SK-N-SH (cell line): ENCODE measurements at regions not wholly inside any gene's neighbourhood (a gene's known extent, or its start where the extent isn't known, plus 50 kb on each side); places are given as distances from the start of the nearest gene placed in this dataset.

Experiments
- CTCF ChIA-PET: fragments of 300-600, 350-600 bp; formaldehyde crosslinking; extraction: SDS; loops from one replicate; lab custom pipeline; 2021; lab: Yijun Ruan, JAX
- POLR2A ChIA-PET: fragments of 350-600 bp; sonication (Branson Sonifier 250); formaldehyde crosslinking; extraction: SDS; loops from one replicate; lab custom pipeline; 2020; ENCODE audit warnings: antibody characterized with exemption, inconsistent platforms; lab: Yijun Ruan, JAX
- DNase-seq: peaks from one replicate; pipeline ENCODE4 v3.0.0; 2012
- H2AFZ ChIP-seq: fragments of 200-600 bp; sonication (generic); 2 replicates; pipeline ENCODE4 v1.8.1; 2016; ENCODE audit warnings: antibody characterized with exemption, mild to moderate bottlenecking, low read depth
- H3F3A ChIP-seq: fragments of 200-600 bp; sonication (generic); replicated peaks from 2 replicates; pipeline ENCODE3; 2016; ENCODE audit warnings: antibody characterized with exemption, mild to moderate bottlenecking; ENCODE audit not compliant: insufficient read depth
- H3K27ac ChIP-seq, 2 experiments: fragments of 200-500 bp in 1 of 2; fragments of 200-600 bp in 1 of 2; sonication (Bioruptor generic) in 1 of 2; sonication (generic), shearing (Covaris generic) in 1 of 2; 2 replicates each; pipeline versions ENCODE4 v1.5.1 to v1.6.1; 2014 to 2016; ENCODE audit warnings: low read depth in 2 of 2, inconsistent platforms in 1 of 2, low read length in 1 of 2, mild to moderate bottlenecking in 1 of 2, mixed read lengths in 1 of 2
- H3K27me3 ChIP-seq: fragments of 200-600 bp; sonication (generic), shearing (Covaris generic); 2 replicates; pipeline ENCODE4 v1.6.1; 2016; ENCODE audit warnings: mixed run types; ENCODE audit not compliant: insufficient read depth
- H3K36me3 ChIP-seq, 2 experiments: fragments of 200-500 bp in 1 of 2; fragments of 200-600 bp in 1 of 2; sonication (Bioruptor generic) in 1 of 2; sonication (generic) in 1 of 2; replicated peaks in 1 of 2; 2 replicates each; pipeline versions ENCODE3 to v1.5.1; 2014 to 2016; ENCODE audit warnings: low read length in 1 of 2, mild to moderate bottlenecking in 1 of 2; ENCODE audit not compliant: insufficient read depth in 2 of 2, control insufficient read depth in 1 of 2
- H3K4me1 ChIP-seq, 2 experiments: fragments of 200-500 bp in 1 of 2; fragments of 200-600 bp in 1 of 2; sonication (Bioruptor generic) in 1 of 2; sonication (generic), shearing (Covaris generic) in 1 of 2; 2 replicates each; pipeline versions ENCODE4 v1.5.1 to v1.6.1; 2014 to 2016; ENCODE audit warnings: low read depth in 1 of 2, low read length in 1 of 2, mixed run types in 1 of 2; ENCODE audit not compliant: insufficient read depth in 2 of 2, control insufficient read depth in 1 of 2
- H3K4me2 ChIP-seq: fragments of 200-600 bp; sonication (generic), shearing (Covaris generic); 2 replicates; pipeline ENCODE4 v1.6.1; 2017; ENCODE audit warnings: mixed run types
- H3K4me3 ChIP-seq, 2 experiments: fragments of 200-500 bp in 1 of 2; fragments of 200-600 bp in 1 of 2; sonication (Bioruptor generic) in 1 of 2; sonication (generic), shearing (Covaris generic) in 1 of 2; 2 replicates each; pipeline versions ENCODE4 v1.5.1 to v1.8.1; 2014 to 2016; ENCODE audit warnings: low read depth in 2 of 2, inconsistent platforms in 1 of 2, low read length in 1 of 2, mild to moderate bottlenecking in 1 of 2, mixed read lengths in 1 of 2, moderate library complexity in 1 of 2
- H3K79me2 ChIP-seq: fragments of 200-600 bp; sonication (generic); 2 replicates; pipeline ENCODE4 v1.8.1; 2017; ENCODE audit warnings: mild to moderate bottlenecking; ENCODE audit not compliant: insufficient read depth
- H3K9ac ChIP-seq: fragments of 200-600 bp; sonication (generic); 2 replicates; pipeline ENCODE4 v1.6.1; 2017; ENCODE audit warnings: mixed run types
- H3K9me2 ChIP-seq: fragments of 200-600 bp; sonication (generic); 2 replicates; pipeline ENCODE4 v1.6.1; 2017; ENCODE audit warnings: mixed run types
- H3K9me3 ChIP-seq: fragments of 200-600 bp; sonication (generic); 2 replicates; pipeline ENCODE4 v1.6.1; 2017; ENCODE audit warnings: mixed run types, mild to moderate bottlenecking, moderate library complexity
- H4K20me1 ChIP-seq: fragments of 200-600 bp; sonication (generic); 2 replicates; pipeline ENCODE4 v1.6.1; 2017; ENCODE audit warnings: mild to moderate bottlenecking, mixed run types; ENCODE audit not compliant: insufficient read depth
- EZH2phosphoT487 ChIP-seq: fragments of 200-600 bp; sonication (generic); IDR thresholded peaks from 2 replicates; pipeline ENCODE4 v1.6.1; 2017; ENCODE audit warnings: low read depth, mixed run types, mild to moderate bottlenecking, antibody characterized with exemption, moderate library complexity, borderline replicate concordance
- GATA2 ChIP-seq: sonication (generic); formaldehyde crosslinking; IDR thresholded peaks from 2 replicates; pipeline ENCODE4 v1.5.0; 2020; ENCODE audit warnings: mild to moderate bottlenecking, missing genetic modification reagents
- NFIC ChIP-seq: IDR thresholded peaks from 2 replicates; pipeline ENCODE4 v1.4.0; 2012; ENCODE audit warnings: borderline replicate concordance
- REST ChIP-seq: IDR thresholded peaks from 2 replicates; pipeline ENCODE4 v1.6.1; 2012; ENCODE audit warnings: mild to moderate bottlenecking, low read depth, low read length, moderate library complexity
- RFX5 ChIP-seq: IDR thresholded peaks from 2 replicates; pipeline ENCODE4 v1.6.1; 2012; ENCODE audit warnings: mild to moderate bottlenecking, improper control_type of control experiment, low read length
- RXRA ChIP-seq: IDR thresholded peaks from 2 replicates; pipeline ENCODE4 v1.4.0; 2012; ENCODE audit warnings: low read depth, mild to moderate bottlenecking, borderline replicate concordance
- SIN3A ChIP-seq: IDR thresholded peaks from 2 replicates; pipeline ENCODE4 v1.6.1; 2012; ENCODE audit warnings: low read depth, mild to moderate bottlenecking, low read length, moderate library complexity, borderline replicate concordance
- SMC3 ChIP-seq: IDR thresholded peaks from 2 replicates; pipeline ENCODE4 v1.6.1; 2012; ENCODE audit warnings: low read depth, low read length, improper control_type of control experiment
- TAF1 ChIP-seq: IDR thresholded peaks from 2 replicates; pipeline ENCODE4 v1.6.1; 2012; ENCODE audit warnings: low read depth, mild to moderate bottlenecking, low read length, moderate library complexity, borderline replicate concordance
- YY1 ChIP-seq: IDR thresholded peaks from 2 replicates; pipeline ENCODE4 v1.4.0; 2012; ENCODE audit warnings: low read depth, mild to moderate bottlenecking
- WGBS: methylation state at CpG from one replicate; pipeline ENCODE4 v1.1.6; 2017; ENCODE audit warnings: low lambda C conversion rate; 5-methylcytosine and 5-hydroxymethylcytosine counted together
- TF ChIP-seq, protein P1 (sequence below): fragments of 150-350 bp; IDR thresholded peaks from 2 replicates; pipeline ENCODE4 v1.6.1; 2016; ENCODE audit warnings: mild to moderate bottlenecking, low read depth, low read length

- Histone ChIP-seq H3K36me3 (no peaks in the 10 kb centered on the region), H3K4me2 (no peak overlapping the region), H3K4me1 (no peaks in the 10 kb centered on the region; a peak in 1 of 4 replicates), H3K9me3 (no peaks in the 10 kb centered on the region), H3F3A (no peaks in the 10 kb centered on the region), H3K79me2 (no peaks in the 10 kb centered on the region), H2AFZ (no peak overlapping the region), H3K4me3 (no peak overlapping the region), H3K9me2 (no peaks in the 10 kb centered on the region), H3K9ac (no peak overlapping the region), H3K27ac (no peak overlapping the region), H3K27me3 (no peaks in the 10 kb centered on the region), H4K20me1 (no peaks in the 10 kb centered on the region)
- no peak for DNase-seq
- WGBS = 60% methylated on average over 4 of the region's 8 CpGs
- CTCF ChIA-PET = interaction anchor here (0.7 kb wide), 1 partner anchor 163 kb away, joined by 3 read pairs; no protein-coding TSS in a partner anchor
- POLR2A ChIA-PET = no interaction called here
- TF ChIP-seq GATA2 (CRISPR knock-in tag) (no peak), SMC3 (no peak), SIN3A (no peak), NFIC (no peak)
- TF ChIP-seq, protein P1, sequence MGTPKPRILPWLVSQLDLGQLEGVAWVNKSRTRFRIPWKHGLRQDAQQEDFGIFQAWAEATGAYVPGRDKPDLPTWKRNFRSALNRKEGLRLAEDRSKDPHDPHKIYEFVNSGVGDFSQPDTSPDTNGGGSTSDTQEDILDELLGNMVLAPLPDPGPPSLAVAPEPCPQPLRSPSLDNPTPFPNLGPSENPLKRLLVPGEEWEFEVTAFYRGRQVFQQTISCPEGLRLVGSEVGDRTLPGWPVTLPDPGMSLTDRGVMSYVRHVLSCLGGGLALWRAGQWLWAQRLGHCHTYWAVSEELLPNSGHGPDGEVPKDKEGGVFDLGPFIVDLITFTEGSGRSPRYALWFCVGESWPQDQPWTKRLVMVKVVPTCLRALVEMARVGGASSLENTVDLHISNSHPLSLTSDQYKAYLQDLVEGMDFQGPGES = no peak
These were observed 162.2 kb downstream of the OLFM1 start for GRCh38 chr9:135249711-135250110.

DNA sequence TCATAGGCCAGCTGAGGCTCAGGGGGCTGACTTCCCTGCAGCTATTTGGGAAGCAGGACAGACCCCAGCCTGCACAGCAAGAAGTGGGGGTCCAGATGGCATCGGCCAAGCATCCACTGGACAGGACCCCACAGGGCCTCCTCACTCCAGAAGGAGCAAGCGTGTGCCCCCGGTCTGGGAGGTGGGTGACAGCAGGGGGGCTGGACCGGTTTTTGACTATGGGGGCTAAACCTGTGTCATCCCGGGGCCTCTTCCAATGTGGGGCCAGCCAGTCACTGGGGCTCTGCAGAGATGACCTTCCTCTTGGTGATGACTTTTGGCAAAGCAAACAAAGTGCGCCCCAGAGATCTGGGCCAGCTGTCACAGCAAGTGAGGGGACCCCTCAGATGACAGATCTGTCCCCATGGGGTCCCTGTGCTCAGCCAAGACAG lies 163.9 kb downstream of the OLFM1 start:
- H4K20me1 ChIP-seq = no peaks in the 10 kb centered on the region
- TF ChIP-seq REST (no peak), TAF1 (no peak), YY1 (no peak), NFIC (no peak), RFX5 (no peak), EZH2phosphoT487 (no peak), GATA2 (CRISPR knock-in tag) (no peak), RXRA (no peak)
- ChIA-PET CTCF (interaction anchor here (1.1 kb wide), 1 partner anchor 26 kb away, joined by 3 read pairs; no protein-coding TSS in a partner anchor), POLR2A (no interaction called here)
- no peaks in the 10 kb centered on the region; a peak in 1 of 4 replicates for H3K4me1 ChIP-seq
- H3K27me3 ChIP-seq = no peaks in the 10 kb centered on the region
- no peak overlapping the region for H3K27ac ChIP-seq
- H2AFZ ChIP-seq = no peak overlapping the region
- WGBS = 33% methylated on average over 1 of the region's 6 CpGs
- no peak for DNase-seq
- H3K9me3 ChIP-seq = no peaks in the 10 kb centered on the region
- no peaks in the 10 kb centered on the region for H3K79me2 ChIP-seq
- H3K4me2 ChIP-seq = no peak overlapping the region
- H3K36me3 ChIP-seq = no peaks in the 10 kb centered on the region
- H3K9me2 ChIP-seq = no peaks in the 10 kb centered on the region
- no peaks in the 10 kb centered on the region for H3F3A ChIP-seq
- H3K9ac ChIP-seq = no peak overlapping the region
- H3K4me3 ChIP-seq = no peak overlapping the region
